Thoracic aorta (tissue), 2 donors: ENCODE measurements at regions not wholly inside any gene's neighbourhood (a gene's known extent, or its start where the extent isn't known, plus 50 kb on each side); places are given as distances from the start of the nearest gene placed in this dataset.

Source experiments
- ATAC-seq: fragments of 150-250 bp; one replicate; pipeline ENCODE4 v1.8.0; 2017; ENCODE audit warnings: low read depth; ENCODE audit not compliant: insufficient number of reproducible peaks, low FRiP score
- DNase-seq: peaks from one replicate; pipeline ENCODE4 v3.0.0-alpha.2; 2020; ENCODE audit warnings: low spot score
- H3K27ac ChIP-seq, 2 donors: fragments of 200-600 bp; sonication (generic); 1 replicate in 1 of 2; 2 replicates in 1 of 2; pipeline ENCODE4 v1.5.1; 2016; ENCODE audit warnings: mild to moderate bottlenecking in 2 of 2, moderate library complexity in 2 of 2
- H3K27me3 ChIP-seq: fragments of 200-600 bp; sonication (generic); replicated peaks from 2 replicates; pipeline ENCODE4 v1.6.0; 2016; ENCODE audit warnings: mild to moderate bottlenecking; ENCODE audit not compliant: insufficient read depth
- H3K36me3 ChIP-seq: fragments of 200-600 bp; sonication (generic); one replicate; pipeline ENCODE4 v1.5.1; 2016
- H3K4me1 ChIP-seq, 2 donors: fragments of 200-600 bp; sonication (generic); 1 replicate in 1 of 2; 2 replicates in 1 of 2; pipeline versions ENCODE4 v1.5.1 to v1.6.0; 2016; ENCODE audit warnings: low read depth in 2 of 2, mild to moderate bottlenecking in 1 of 2; ENCODE audit not compliant: control insufficient read depth in 1 of 2
- H3K4me3 ChIP-seq: fragments of 200-600 bp; sonication (generic); 2 replicates; pipeline ENCODE4 v1.5.1; 2016; ENCODE audit warnings: mild to moderate bottlenecking
- H3K9me3 ChIP-seq: fragments of 200-600 bp; sonication (generic); 2 replicates; pipeline ENCODE4 v1.5.1; 2016
- CTCF ChIP-seq: fragments of 200-600 bp; sonication (generic); IDR thresholded peaks from one replicate; pipeline ENCODE4 v1.5.1; 2019; ENCODE audit warnings: antibody characterized with exemption

GRCh38 chr7:34487391-34488115 lies 170.5 kb upstream of the NPSR1 start:
- Histone ChIP-seq H3K27ac (no peak overlapping the region), H3K36me3 (no peaks in the 10 kb centered on the region), H3K9me3 (no peaks in the 10 kb centered on the region), H3K27me3 (no peaks in the 10 kb centered on the region), H3K4me1 (no peaks in the 10 kb centered on the region), H3K4me3 (no peak overlapping the region)
- ATAC-seq = no peak
- no peak for DNase-seq
- no peak for TF ChIP-seq CTCF

- no peak for DNase-seq
- no peak overlapping the region for H3K4me3 ChIP-seq
- H3K27ac ChIP-seq = no peak overlapping the region
- no peaks in the 10 kb centered on the region for H3K4me1 ChIP-seq
- no peaks in the 10 kb centered on the region for H3K9me3 ChIP-seq
- TF ChIP-seq CTCF = no peak
- ATAC-seq = no peak
- H3K36me3 ChIP-seq = no peaks in the 10 kb centered on the region
- no peaks in the 10 kb centered on the region for H3K27me3 ChIP-seq
Observed at GRCh38 chr7:34488766-34489165, 169.3 kb upstream of the NPSR1 start.

- Histone ChIP-seq H3K9me3 (no peaks in the 10 kb centered on the region), H3K36me3 (no peaks in the 10 kb centered on the region), H3K27me3 (no peaks in the 10 kb centered on the region), H3K4me3 (no peak overlapping the region), H3K27ac (no peak overlapping the region), H3K4me1 (no peaks in the 10 kb centered on the region)
- no peak for TF ChIP-seq CTCF
- ATAC-seq (no peak), DNase-seq (no peak)
Observed at GRCh38 chr7:34491899-34492298, 166.1 kb upstream of the NPSR1 start.

GRCh38 chr7:34493752-34494151 lies 164.3 kb upstream of the NPSR1 start:
- no peak for TF ChIP-seq CTCF
- ATAC-seq = no peak

GRCh38 chr7:34497153-34497777 lies 160.8 kb upstream of the NPSR1 start:
- ATAC-seq = no peak

More at GRCh38 chr7:34493752-34494151, 164.3 kb upstream of the NPSR1 start:
- no peak for DNase-seq
- Histone ChIP-seq H3K4me3 (no peak overlapping the region), H3K27ac (no peak overlapping the region), H3K27me3 (no peaks in the 10 kb centered on the region), H3K4me1 (no peaks in the 10 kb centered on the region), H3K36me3 (no peaks in the 10 kb centered on the region), H3K9me3 (no peaks in the 10 kb centered on the region)

More at GRCh38 chr7:34497153-34497777, 160.8 kb upstream of the NPSR1 start:
- Histone ChIP-seq H3K27ac (no peak overlapping the region), H3K27me3 (no peaks in the 10 kb centered on the region), H3K36me3 (no peaks in the 10 kb centered on the region), H3K4me3 (no peak overlapping the region), H3K9me3 (no peaks in the 10 kb centered on the region), H3K4me1 (no peaks in the 10 kb centered on the region)
- TF ChIP-seq CTCF = no peak
- DNase-seq = no peak
